ENCODE measurements at regions not wholly inside any gene's neighbourhood (a gene's known extent, or its start where the extent isn't known, plus 50 kb on each side); places are given as distances from the start of the nearest gene placed in this dataset.

DNA sequence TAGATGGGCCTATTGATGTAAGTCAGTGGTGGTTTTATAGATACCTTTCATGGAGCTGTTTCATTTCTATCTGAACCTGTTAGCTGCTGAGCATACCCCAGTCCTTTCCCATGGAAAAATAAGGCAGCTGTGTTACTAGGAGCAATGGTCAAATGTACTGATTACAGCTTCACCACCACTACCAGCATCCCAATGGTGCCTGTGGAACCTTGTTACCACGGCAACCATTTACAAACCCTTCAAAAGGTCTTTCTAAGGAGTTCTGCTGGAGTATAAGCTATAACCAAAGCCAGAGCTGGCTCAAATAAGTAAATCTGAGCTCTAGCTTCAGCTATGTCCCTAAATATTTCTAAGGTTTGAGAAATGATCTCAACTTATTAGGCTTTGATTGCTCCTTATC, 133.4 kb upstream of the ACP3 start:
- no peak overlapping the region for H3K27ac ChIP-seq (replicated peaks)
- DNase-seq (ENCODE audit: low read depth in 1 of 2, low spot score in 1 of 2) = no peak
- H3K27me3 ChIP-seq (ENCODE audit: insufficient read depth, poor library complexity, severe bottlenecking) = peaks cover 11% of the 10 kb centered on the region
- H3K4me3 ChIP-seq (replicated peaks; ENCODE audit: insufficient read depth, low read length) = no peak overlapping the region
- TF ChIP-seq SPI1 (IDR thresholded peaks at IDR 0.05; ENCODE audit: borderline replicate concordance, low read depth) = no peak
- TF ChIP-seq POLR2AphosphoS5 (IDR thresholded peaks at IDR 0.05; ENCODE audit: low read depth) = no peak
- no peak for TF ChIP-seq GABPA (IDR thresholded peaks at IDR 0.05; ENCODE audit: low read depth)
- no peak for TF ChIP-seq CTCF (IDR thresholded peaks at IDR 0.05; ENCODE audit: insufficient read depth, low read length)
- TF ChIP-seq, protein P1, sequence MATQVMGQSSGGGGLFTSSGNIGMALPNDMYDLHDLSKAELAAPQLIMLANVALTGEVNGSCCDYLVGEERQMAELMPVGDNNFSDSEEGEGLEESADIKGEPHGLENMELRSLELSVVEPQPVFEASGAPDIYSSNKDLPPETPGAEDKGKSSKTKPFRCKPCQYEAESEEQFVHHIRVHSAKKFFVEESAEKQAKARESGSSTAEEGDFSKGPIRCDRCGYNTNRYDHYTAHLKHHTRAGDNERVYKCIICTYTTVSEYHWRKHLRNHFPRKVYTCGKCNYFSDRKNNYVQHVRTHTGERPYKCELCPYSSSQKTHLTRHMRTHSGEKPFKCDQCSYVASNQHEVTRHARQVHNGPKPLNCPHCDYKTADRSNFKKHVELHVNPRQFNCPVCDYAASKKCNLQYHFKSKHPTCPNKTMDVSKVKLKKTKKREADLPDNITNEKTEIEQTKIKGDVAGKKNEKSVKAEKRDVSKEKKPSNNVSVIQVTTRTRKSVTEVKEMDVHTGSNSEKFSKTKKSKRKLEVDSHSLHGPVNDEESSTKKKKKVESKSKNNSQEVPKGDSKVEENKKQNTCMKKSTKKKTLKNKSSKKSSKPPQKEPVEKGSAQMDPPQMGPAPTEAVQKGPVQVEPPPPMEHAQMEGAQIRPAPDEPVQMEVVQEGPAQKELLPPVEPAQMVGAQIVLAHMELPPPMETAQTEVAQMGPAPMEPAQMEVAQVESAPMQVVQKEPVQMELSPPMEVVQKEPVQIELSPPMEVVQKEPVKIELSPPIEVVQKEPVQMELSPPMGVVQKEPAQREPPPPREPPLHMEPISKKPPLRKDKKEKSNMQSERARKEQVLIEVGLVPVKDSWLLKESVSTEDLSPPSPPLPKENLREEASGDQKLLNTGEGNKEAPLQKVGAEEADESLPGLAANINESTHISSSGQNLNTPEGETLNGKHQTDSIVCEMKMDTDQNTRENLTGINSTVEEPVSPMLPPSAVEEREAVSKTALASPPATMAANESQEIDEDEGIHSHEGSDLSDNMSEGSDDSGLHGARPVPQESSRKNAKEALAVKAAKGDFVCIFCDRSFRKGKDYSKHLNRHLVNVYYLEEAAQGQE (IDR thresholded peaks at IDR 0.05; ENCODE audit: insufficient replicate concordance, low read depth) = no peak

DNA sequence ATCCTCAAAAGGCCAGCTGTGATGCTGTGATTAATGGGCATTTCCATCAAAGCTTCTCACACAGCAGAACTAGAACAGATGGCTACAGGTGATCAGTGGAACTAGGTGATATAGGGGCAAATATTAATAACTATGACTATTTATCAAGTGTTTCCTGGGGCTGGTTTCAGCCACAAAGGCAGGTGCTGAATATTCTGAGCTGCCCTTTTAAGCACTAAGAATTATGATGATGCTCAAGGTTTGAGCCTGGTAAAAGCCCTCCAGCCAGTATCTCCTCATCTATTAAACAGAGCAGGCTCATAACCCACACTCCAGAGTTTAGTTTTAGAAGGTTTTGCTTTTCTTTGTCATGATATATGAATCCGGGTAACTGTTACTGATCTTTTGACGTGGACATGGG, 129.5 kb upstream of the ACP3 start:
- H3K27me3 ChIP-seq (ENCODE audit: insufficient read depth, poor library complexity, severe bottlenecking) = peaks cover 8% of the 10 kb centered on the region
- H3K27ac ChIP-seq (replicated peaks) = no peak overlapping the region
- TF ChIP-seq CTCF (IDR thresholded peaks at IDR 0.05; ENCODE audit: insufficient read depth, low read length) (no peak), GABPA (IDR thresholded peaks at IDR 0.05; ENCODE audit: low read depth) (no peak), POLR2AphosphoS5 (IDR thresholded peaks at IDR 0.05; ENCODE audit: low read depth) (no peak), SPI1 (IDR thresholded peaks at IDR 0.05; ENCODE audit: borderline replicate concordance, low read depth) (no peak)
- TF ChIP-seq, protein P1 (IDR thresholded peaks at IDR 0.05; ENCODE audit: insufficient replicate concordance, low read depth) = no peak
- no peak for DNase-seq (ENCODE audit: low read depth in 1 of 2, low spot score in 1 of 2)
- H3K4me3 ChIP-seq (replicated peaks; ENCODE audit: insufficient read depth, low read length) = no peak overlapping the region

- TF ChIP-seq SPI1 (IDR thresholded peaks at IDR 0.05; ENCODE audit: borderline replicate concordance, low read depth) (no peak), POLR2AphosphoS5 (IDR thresholded peaks at IDR 0.05; ENCODE audit: low read depth) (no peak), GABPA (IDR thresholded peaks at IDR 0.05; ENCODE audit: low read depth) (no peak), CTCF (IDR thresholded peaks at IDR 0.05; ENCODE audit: insufficient read depth, low read length) (no peak)
- TF ChIP-seq, protein P1 (IDR thresholded peaks at IDR 0.05; ENCODE audit: insufficient replicate concordance, low read depth) = no peak
- Histone ChIP-seq H3K27me3 (ENCODE audit: insufficient read depth, poor library complexity, severe bottlenecking) (peaks cover 3% of the 10 kb centered on the region), H3K4me3 (replicated peaks; ENCODE audit: insufficient read depth, low read length) (no peak overlapping the region), H3K27ac (replicated peaks) (no peak overlapping the region)
- DNase-seq (ENCODE audit: low read depth in 1 of 2, low spot score in 1 of 2) = no peak
Observed at GRCh38 chr3:132189601-132190000, 127.6 kb upstream of the ACP3 start.
